ENCODE measurements at regions not wholly inside any gene's neighbourhood (a gene's known extent, or its start where the extent isn't known, plus 50 kb on each side); places are given as distances from the start of the nearest gene placed in this dataset.
"Not testable (repeated sequence)": the region's sequence is repeated elsewhere in the genome, so short reads cannot be mapped to it uniquely, and the experiment has no call there.

GRCh38 chr10:33480417-33480816 lies 145.9 kb upstream of the NRP1 start:
- TF ChIP-seq EZH2 (IDR thresholded peaks at IDR 0.05; ENCODE audit: insufficient read depth, poor library complexity, severe bottlenecking); EZH2phosphoT487 (IDR thresholded peaks at IDR 0.05; ENCODE audit: insufficient read depth, low read depth): not testable (repeated sequence)
